Iris pigment epithelial cell (primary cell): ENCODE measurements at regions not wholly inside any gene's neighbourhood (a gene's known extent, or its start where the extent isn't known, plus 50 kb on each side); places are given as distances from the start of the nearest gene placed in this dataset.
"Not testable (repeated sequence)": the region's sequence is repeated elsewhere in the genome, so short reads cannot be mapped to it uniquely, and the experiment has no call there.

Source experiments
- DNase-seq: peaks from one replicate; pipeline ENCODE4 v3.0.0-alpha.2; 2011; ENCODE audit warnings: low read depth

DNA sequence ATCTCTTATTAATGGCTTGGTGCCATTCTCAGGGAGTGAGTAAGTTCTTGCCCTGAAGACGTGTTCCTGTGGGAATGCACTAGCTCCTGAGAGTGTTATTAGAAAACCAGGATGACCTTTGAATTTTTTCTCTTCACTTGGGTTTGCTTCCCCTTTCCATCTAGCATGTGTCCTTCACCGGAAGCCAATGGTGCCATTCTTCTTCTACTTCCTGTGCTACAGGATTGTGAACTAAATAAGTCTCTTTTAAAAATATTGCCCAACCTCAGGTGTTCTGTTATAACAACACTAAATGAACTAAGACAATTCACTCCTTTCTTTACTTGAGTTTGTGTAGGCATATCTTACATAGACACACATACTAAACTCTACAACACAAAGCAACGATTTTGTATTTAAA lies 447.0 kb downstream of the SOX11 start:
- no peak for DNase-seq

GRCh38 chr2:6139916-6140315 lies 447.7 kb downstream of the SOX11 start:
- DNase-seq, result no peak

- DNase-seq, result no peak
Measured at GRCh38 chr2:6140509-6140908, 448.3 kb downstream of the SOX11 start.

GRCh38 chr2:6143812-6144211 lies 451.6 kb downstream of the SOX11 start:
- no peak for DNase-seq

GRCh38 chr2:6147215-6147614 lies 455.0 kb downstream of the SOX11 start:
- DNase-seq, result not testable (repeated sequence)

- peak; percentile 24 for DNase-seq
Measured at GRCh38 chr2:6148882-6149281, 456.7 kb downstream of the SOX11 start.

- DNase-seq, result no peak
Measured at GRCh38 chr2:6159606-6160005, 467.4 kb downstream of the SOX11 start.

DNA sequence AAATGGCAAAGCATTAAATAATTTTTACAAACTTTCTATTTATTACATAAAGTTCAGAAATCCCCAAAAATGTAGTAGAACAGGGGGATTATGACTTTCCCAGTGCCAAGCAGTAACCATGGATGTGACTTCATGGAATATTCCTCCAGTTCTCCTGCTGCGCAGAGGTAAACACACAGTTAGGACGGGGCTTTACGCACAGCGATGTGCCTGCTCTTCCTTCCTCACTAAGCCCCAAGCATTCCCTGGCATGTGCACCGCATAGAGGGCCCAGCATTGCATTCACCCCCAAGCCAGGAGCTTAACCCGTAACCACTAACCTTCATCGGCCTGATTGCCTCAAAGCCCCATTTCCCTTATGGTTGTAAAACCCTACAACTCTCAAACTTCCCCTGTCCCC lies 471.7 kb downstream of the SOX11 start:
- DNase-seq, result no peak

GRCh38 chr2:6164986-6165747 lies 473.0 kb downstream of the SOX11 start:
- no peak for DNase-seq

- DNase-seq, result no peak
Measured at GRCh38 chr2:6167592-6168138, 475.5 kb downstream of the SOX11 start.

GRCh38 chr2:6168485-6168884 lies 476.3 kb downstream of the SOX11 start:
- DNase-seq, result no peak

DNA sequence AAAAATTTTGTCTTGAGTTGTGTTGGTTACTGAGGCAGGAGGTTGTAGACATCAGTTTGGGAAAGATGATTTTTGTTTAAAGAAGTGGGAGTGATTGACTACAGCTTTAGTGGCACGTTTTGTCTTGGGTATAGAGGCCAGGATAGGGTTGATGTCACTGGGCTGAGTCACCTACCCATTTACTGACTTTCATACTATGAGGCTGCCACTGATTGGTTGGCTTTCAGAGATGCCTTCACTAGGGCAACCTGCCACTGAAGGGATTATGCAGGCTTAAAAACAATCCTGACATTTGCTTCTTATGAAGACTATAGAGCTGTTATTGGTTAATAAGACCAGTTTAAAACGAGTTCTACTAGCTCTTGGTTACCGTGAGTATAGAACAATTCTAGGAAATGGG lies 479.1 kb downstream of the SOX11 start:
- no peak for DNase-seq

DNA sequence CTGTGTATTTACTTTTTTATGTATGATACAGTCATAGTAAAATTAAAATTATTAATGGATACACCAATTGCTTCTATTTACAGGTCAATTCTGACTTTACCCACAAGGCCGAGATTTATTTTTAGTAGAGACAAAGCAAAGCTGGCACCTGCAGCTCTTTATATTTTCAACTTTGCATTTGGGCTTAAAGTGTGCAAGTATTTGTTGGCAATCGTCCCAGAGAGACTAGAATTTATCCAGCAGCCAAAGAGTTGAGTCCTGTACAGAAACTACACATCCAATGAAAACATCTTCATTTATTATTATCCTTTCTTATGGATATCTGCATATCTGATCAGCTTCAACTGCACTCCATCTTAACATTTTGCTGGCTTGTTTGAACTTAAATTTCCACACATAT lies 485.6 kb downstream of the SOX11 start:
- peak; percentile 19 for DNase-seq

DNA sequence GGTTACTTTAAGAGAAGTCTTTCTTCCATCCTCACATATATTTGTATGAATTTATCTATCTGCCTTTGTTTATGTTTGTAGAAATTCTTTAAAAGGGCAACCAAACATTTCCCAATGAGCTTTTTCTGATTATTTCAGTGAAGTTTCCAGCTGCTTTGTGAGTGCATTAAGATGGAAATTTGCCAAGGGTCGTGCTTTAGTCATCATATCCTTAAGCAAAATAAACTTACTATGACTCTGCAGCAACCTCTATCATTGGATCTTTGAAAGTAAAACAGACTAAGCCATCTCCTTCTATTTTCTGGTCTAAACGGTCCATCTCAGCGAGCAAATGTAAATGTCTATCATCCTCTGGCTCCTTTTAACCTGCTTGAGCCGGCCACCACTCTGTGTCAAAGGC lies 489.3 kb downstream of the SOX11 start:
- peak; percentile 94 for DNase-seq

GRCh38 chr2:6181926-6182325 lies 489.7 kb downstream of the SOX11 start:
- DNase-seq, result peak; percentile 24

DNA sequence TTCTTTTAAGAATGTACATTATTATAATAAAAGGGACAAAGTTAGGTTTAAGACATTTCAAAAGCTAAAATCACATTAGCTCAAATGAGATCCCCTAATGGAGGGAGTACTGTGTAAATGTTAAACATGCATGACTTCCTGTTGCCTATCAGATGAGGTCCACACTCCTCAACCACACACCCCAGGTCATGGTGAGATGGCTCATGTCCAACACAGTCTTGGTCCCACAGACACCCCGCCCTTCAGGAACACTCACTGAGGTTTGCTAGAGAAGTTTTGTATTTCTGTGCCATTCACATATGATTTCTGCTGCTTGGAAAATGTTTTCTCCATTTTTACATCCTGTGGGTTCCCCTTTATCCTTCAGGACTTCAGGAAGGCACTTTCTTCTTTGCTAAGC lies 491.0 kb downstream of the SOX11 start:
- no peak for DNase-seq

GRCh38 chr2:6184532-6185292 lies 492.5 kb downstream of the SOX11 start:
- peak; percentile 83 for DNase-seq

DNA sequence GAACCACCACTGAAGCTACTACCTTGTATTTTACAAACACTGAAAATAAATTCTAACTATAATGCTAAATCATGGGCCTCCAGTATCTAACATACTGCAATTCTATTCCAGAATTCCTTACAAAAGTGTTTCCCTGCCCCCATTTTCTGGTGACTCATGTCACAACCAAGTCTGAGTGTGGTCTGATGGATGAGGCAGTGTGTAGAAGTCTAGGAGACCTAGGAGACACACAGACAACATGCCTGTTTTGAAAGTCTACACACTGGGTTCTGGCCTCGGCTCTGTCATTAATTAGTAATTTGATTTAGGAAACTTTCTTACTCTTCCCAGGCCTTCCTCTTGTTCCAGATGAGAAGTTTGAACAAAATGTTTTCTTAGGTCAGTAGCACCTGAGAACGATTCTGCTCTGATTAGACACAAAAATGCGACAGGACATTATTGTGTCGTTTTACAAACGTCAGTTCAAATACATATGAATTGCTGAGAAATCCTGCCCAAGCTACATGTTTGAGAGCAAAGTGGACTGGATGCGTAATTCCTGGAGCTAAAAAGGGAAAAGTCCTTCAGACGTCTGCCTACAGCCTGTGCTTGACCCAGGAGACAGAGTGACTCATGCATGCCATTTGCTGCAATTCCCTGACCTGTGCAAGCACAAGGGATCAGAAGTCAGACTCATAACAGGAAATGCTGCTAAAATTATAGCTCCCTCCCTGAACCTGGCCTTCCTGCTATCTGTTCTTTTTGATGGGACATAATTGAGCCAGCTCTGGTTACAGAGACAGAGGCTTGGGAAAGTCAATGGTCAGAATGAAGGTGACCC lies 494.4 kb downstream of the SOX11 start:
- DNase-seq, result peak; percentile 73

DNA sequence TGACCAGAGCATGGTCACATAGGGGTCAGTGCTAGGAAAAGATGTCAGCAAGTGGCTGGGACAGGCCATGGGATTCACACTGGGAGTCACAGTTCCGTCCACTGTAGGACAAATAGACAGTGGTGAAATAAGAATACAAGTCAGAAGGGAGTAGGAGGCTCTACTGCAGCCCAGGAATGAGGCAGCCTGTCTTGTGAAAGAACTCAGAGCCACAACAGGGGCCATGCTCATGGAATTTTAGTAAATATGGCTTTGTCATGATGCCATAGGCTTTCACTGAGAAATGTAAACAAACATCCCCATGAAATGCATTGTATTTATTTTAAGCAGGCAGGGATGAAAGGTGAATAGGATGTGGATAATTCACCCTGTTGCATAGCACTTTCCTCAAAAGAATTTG lies 504.3 kb downstream of the SOX11 start:
- no peak for DNase-seq

DNA sequence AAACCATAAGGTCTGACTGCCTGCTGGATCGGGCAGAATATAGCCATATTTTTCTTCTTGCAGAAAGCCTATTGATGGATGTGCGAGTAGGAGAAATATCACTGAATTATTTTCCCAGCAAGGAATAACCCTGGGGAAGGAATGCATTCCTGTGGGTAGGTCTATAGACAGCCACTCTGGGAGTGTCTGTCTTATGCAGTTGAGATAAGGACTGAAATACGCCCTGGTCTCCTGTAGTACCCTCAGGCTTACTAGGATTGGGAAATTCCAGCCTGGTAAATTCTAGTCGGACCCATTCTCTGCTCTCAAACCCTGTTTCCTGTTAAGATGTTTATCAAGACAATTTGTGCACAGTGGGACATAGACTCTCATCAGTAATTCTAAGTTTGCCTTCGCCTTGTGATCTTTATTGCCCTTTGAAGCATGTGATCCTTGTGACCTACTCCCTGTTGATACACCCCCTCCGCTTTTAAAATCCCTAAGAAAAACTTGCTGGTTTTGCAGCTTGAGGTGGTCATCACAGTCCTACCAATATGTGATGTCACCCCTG lies 506.3 kb downstream of the SOX11 start:
- not testable (repeated sequence) for DNase-seq

DNA sequence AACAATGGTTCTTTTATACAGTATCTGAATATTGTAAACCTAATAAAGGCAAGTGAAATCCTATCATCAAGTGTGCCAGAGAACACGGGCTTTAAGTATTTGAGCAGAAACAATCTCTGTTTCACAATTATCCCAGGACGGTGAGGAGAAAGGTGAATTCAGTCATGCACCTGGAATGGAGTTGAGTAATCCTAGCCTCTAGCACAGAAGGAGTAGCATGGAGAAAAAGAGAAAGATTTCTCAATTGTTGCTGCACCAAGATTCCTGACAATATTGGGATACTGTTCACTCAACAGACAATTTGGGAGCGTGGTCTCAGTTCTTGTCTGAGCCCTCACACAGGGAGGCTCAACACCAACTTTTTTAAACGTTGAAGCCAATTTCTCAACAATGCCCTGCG lies 510.6 kb downstream of the SOX11 start:
- no peak for DNase-seq
